ENCODE measurements at regions not wholly inside any gene's neighbourhood (a gene's known extent, or its start where the extent isn't known, plus 50 kb on each side); places are given as distances from the start of the nearest gene placed in this dataset.

- Histone ChIP-seq H3K9me3 (no peaks in the 10 kb centered on the region), H3K4me1 (no peaks in the 10 kb centered on the region), H3K4me3 (ENCODE audit: low read depth, low read length) (no peak overlapping the region), H3K36me3 (no peaks in the 10 kb centered on the region), H3K27me3 (no peaks in the 10 kb centered on the region)
- TF ChIP-seq, protein P1, sequence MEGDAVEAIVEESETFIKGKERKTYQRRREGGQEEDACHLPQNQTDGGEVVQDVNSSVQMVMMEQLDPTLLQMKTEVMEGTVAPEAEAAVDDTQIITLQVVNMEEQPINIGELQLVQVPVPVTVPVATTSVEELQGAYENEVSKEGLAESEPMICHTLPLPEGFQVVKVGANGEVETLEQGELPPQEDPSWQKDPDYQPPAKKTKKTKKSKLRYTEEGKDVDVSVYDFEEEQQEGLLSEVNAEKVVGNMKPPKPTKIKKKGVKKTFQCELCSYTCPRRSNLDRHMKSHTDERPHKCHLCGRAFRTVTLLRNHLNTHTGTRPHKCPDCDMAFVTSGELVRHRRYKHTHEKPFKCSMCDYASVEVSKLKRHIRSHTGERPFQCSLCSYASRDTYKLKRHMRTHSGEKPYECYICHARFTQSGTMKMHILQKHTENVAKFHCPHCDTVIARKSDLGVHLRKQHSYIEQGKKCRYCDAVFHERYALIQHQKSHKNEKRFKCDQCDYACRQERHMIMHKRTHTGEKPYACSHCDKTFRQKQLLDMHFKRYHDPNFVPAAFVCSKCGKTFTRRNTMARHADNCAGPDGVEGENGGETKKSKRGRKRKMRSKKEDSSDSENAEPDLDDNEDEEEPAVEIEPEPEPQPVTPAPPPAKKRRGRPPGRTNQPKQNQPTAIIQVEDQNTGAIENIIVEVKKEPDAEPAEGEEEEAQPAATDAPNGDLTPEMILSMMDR (IDR thresholded peaks at IDR 0.05; ENCODE audit: low read depth, low read length), result no peak
- no peak for DNase-seq
These were observed 1447.5 kb downstream of the GATA3 start for GRCh38 chr10:9501944-9502343.

- TF ChIP-seq, protein P1 (IDR thresholded peaks at IDR 0.05; ENCODE audit: low read depth, low read length), result no peak
- Histone ChIP-seq H3K4me3 (ENCODE audit: low read depth, low read length) (no peak overlapping the region), H3K4me1 (no peaks in the 10 kb centered on the region), H3K27me3 (no peaks in the 10 kb centered on the region), H3K9me3 (no peaks in the 10 kb centered on the region), H3K36me3 (no peaks in the 10 kb centered on the region)
- no peak for DNase-seq
These were observed 1449.7 kb downstream of the GATA3 start for GRCh38 chr10:9504227-9504626.

- H3K36me3 ChIP-seq, result no peaks in the 10 kb centered on the region
- DNase-seq, result no peak
- TF ChIP-seq, protein P1 (IDR thresholded peaks at IDR 0.05; ENCODE audit: low read depth, low read length), result no peak
These were observed 1451.1 kb downstream of the GATA3 start for GRCh38 chr10:9505546-9505945.

DNA sequence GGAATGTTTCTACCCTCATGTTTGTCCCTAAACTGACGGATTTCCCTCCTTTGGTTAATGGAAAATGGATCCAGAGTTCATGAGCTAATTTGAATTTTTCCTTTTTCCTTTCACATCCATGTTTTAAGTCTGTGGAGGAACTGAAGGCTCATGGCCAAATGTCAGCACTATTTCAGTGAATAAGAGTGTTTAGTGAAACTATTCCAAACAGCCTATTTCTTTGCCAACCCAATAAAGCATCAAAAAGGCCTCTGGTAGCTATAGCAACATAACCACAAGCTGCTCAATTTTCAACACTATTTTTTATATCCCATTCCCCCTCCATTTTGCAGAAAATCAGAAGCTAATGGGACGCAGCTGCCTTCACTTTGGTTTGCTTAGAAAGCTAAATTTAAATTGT is 1454.1 kb downstream of the GATA3 start:
- Histone ChIP-seq H3K9me3 (no peaks in the 10 kb centered on the region), H3K4me1 (no peaks in the 10 kb centered on the region), H3K36me3 (no peaks in the 10 kb centered on the region), H3K4me3 (ENCODE audit: low read depth, low read length) (no peak overlapping the region), H3K27me3 (no peaks in the 10 kb centered on the region)
- DNase-seq, result no peak
- TF ChIP-seq, protein P1 (IDR thresholded peaks at IDR 0.05; ENCODE audit: low read depth, low read length), result no peak

More at GRCh38 chr10:9505546-9505945, 1451.1 kb downstream of the GATA3 start:
- Histone ChIP-seq H3K4me1 (no peaks in the 10 kb centered on the region), H3K4me3 (ENCODE audit: low read depth, low read length) (no peak overlapping the region), H3K27me3 (no peaks in the 10 kb centered on the region), H3K9me3 (no peaks in the 10 kb centered on the region)

GRCh38 chr10:9510626-9511025 is 1456.1 kb downstream of the GATA3 start:
- Histone ChIP-seq H3K36me3 (no peaks in the 10 kb centered on the region), H3K27me3 (no peaks in the 10 kb centered on the region)
- TF ChIP-seq, protein P1 (IDR thresholded peaks at IDR 0.05; ENCODE audit: low read depth, low read length), result no peak

GRCh38 chr10:9515922-9516321 is 1461.4 kb downstream of the GATA3 start:
- H3K4me3 ChIP-seq (ENCODE audit: low read depth, low read length), result no peak overlapping the region
- no peaks in the 10 kb centered on the region for H3K27me3 ChIP-seq
- TF ChIP-seq, protein P1 (IDR thresholded peaks at IDR 0.05; ENCODE audit: low read depth, low read length), result no peak
- DNase-seq, result no peak
- H3K9me3 ChIP-seq, result no peaks in the 10 kb centered on the region
- H3K36me3 ChIP-seq, result no peaks in the 10 kb centered on the region
- no peaks in the 10 kb centered on the region for H3K4me1 ChIP-seq

More at GRCh38 chr10:9510626-9511025, 1456.1 kb downstream of the GATA3 start:
- no peak for DNase-seq
- no peaks in the 10 kb centered on the region for H3K9me3 ChIP-seq
- H3K4me3 ChIP-seq (ENCODE audit: low read depth, low read length), result no peak overlapping the region
- no peaks in the 10 kb centered on the region for H3K4me1 ChIP-seq
